ENCODE measurements at regions not wholly inside any gene's neighbourhood (a gene's known extent, or its start where the extent isn't known, plus 50 kb on each side); places are given as distances from the start of the nearest gene placed in this dataset.
A peak's percentile ranks its signal among the peaks of the same experiment; 100 is the strongest.
"Not testable (repeated sequence)": the region's sequence is repeated elsewhere in the genome, so short reads cannot be mapped to it uniquely, and the experiment has no call there.

DNA sequence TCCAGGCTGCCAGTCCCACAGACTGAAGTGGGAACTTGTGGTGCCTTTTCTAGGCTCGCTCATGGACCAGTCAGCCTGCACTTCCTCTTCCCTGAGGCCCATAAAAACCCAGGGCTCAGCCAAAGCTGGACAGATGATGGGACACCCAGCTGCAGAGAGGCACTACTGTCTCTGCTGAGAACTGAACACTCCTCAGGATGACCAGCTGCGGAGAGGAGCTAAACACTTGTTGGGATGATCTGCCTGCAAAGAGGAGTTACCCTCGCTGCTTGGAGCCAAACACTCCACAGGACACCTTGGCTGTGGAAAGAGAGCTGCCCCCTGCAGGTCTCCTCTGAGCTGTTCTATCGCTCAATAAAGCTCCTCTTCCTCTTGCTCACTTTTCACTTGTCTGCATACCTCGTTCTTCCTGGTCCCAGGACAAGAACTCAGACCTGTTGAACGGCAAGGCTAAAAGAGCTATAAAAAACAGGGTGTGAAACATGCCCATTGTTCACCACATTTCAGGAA, 465.5 kb downstream of the GUCY1A2 start:
- TF ChIP-seq, protein P1, sequence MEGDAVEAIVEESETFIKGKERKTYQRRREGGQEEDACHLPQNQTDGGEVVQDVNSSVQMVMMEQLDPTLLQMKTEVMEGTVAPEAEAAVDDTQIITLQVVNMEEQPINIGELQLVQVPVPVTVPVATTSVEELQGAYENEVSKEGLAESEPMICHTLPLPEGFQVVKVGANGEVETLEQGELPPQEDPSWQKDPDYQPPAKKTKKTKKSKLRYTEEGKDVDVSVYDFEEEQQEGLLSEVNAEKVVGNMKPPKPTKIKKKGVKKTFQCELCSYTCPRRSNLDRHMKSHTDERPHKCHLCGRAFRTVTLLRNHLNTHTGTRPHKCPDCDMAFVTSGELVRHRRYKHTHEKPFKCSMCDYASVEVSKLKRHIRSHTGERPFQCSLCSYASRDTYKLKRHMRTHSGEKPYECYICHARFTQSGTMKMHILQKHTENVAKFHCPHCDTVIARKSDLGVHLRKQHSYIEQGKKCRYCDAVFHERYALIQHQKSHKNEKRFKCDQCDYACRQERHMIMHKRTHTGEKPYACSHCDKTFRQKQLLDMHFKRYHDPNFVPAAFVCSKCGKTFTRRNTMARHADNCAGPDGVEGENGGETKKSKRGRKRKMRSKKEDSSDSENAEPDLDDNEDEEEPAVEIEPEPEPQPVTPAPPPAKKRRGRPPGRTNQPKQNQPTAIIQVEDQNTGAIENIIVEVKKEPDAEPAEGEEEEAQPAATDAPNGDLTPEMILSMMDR (conservative IDR thresholded peaks at IDR 0.05; ENCODE audit: low read depth, low read length) = no peak
- CTCF ChIA-PET = no interaction called here
- no TSS peak for BruUV-seq (replicated peaks)
- Histone ChIP-seq H3K4me1 (ENCODE audit: insufficient read depth, low read length, poor library complexity, severe bottlenecking) (no peaks in the 10 kb centered on the region), H3K9me3 (ENCODE audit: low read depth, low read length, poor library complexity, severe bottlenecking) (no peaks in the 10 kb centered on the region), H3K27ac (ENCODE audit: low read depth, low read length, poor library complexity, severe bottlenecking) (no peak overlapping the region), H3K36me3 (ENCODE audit: insufficient read depth, low read length, poor library complexity, severe bottlenecking) (no peaks in the 10 kb centered on the region), H3K4me3 (ENCODE audit: low read depth, low read length, poor library complexity, severe bottlenecking) (no peak overlapping the region), H3K27me3 (replicated peaks; ENCODE audit: insufficient read depth, low read depth, low read length, poor library complexity) (no peaks in the 10 kb centered on the region)
- POLR2A ChIA-PET (ENCODE audit: low non-redundant PET) = no interaction called here
- DNase-seq (ENCODE audit: low spot score) = peak; percentile 10
- intact Hi-C loops (cut with micrococcal nuclease; ENCODE audit: unreplicated experiment) = no loop called here

DNA sequence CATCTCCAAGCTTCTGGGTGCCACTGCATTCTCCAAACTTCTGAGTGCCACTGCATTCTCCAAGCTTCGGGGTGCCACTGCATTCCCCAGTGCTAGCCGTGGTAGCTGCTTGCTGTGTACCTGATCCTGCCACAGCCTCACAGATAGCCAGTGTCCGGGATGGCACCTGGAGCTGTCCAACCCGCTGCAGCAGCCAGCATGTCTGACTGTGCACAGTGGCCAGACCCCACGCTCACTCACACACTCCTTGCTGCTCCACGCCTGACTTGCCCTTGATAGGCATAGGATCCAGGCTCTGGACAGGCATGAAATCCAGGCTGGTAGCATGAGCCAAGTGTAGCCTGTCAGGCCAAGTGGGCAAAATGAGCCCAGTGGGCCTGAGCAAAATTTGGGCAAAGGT, 465.0 kb downstream of the GUCY1A2 start:
- H3K4me1 ChIP-seq (ENCODE audit: insufficient read depth, low read length, poor library complexity, severe bottlenecking) = no peaks in the 10 kb centered on the region
- H3K9me3 ChIP-seq (ENCODE audit: low read depth, low read length, poor library complexity, severe bottlenecking) = no peaks in the 10 kb centered on the region
- TF ChIP-seq, protein P1 (conservative IDR thresholded peaks at IDR 0.05; ENCODE audit: low read depth, low read length) = no peak
- no peak for TF ChIP-seq EZH2 (IDR thresholded peaks at IDR 0.05; ENCODE audit: borderline replicate concordance, low read depth, low read length, poor library complexity, severe bottlenecking)
- no peak overlapping the region for H3K27ac ChIP-seq (ENCODE audit: low read depth, low read length, poor library complexity, severe bottlenecking)
- CTCF ChIA-PET = no interaction called here
- intact Hi-C loops (cut with micrococcal nuclease; ENCODE audit: unreplicated experiment) = no loop called here
- BruUV-seq (replicated peaks) = no TSS peak
- POLR2A ChIA-PET (ENCODE audit: low non-redundant PET) = no interaction called here
- no peaks in the 10 kb centered on the region for H3K36me3 ChIP-seq (ENCODE audit: insufficient read depth, low read length, poor library complexity, severe bottlenecking)
- H3K27me3 ChIP-seq (replicated peaks; ENCODE audit: insufficient read depth, low read depth, low read length, poor library complexity) = no peaks in the 10 kb centered on the region
- DNase-seq (ENCODE audit: low spot score) = no peak
- no peak overlapping the region for H3K4me3 ChIP-seq (ENCODE audit: low read depth, low read length, poor library complexity, severe bottlenecking)

DNA sequence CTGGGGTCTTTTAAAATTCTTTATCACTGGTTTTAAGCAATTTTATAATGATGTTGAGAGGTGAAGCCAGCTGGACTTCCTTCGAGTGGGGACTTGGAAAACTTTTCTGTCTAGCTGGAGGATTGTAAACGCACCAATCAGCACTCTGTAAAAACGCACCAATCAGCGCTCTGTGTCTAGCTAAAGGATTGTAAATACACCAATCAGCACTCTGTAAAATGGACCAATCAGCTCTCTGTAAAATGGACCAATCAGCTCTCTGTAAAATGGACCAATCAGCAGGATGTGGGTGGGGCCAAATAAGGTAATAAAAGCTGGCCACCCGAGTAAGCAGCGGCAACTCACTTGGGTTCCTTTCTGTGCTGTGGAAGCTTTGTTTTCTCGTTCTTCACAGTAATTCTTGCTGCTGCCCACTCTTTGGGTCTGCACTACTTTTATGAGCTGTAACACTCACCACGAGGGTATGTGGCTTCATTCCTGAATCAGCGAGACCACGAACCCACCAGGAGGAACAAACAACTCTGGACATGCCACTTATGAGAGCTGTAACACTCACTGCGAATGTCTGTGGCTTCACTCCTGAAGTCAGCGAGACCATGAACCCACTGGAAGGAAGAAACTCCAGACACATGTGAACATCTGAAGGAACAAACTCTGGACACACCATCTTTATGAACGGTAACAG, 462.6 kb downstream of the GUCY1A2 start:
- BruUV-seq (replicated peaks); H3K4me3 ChIP-seq (ENCODE audit: low read depth, low read length, poor library complexity, severe bottlenecking); DNase-seq (ENCODE audit: low spot score); H3K9me3 ChIP-seq (ENCODE audit: low read depth, low read length, poor library complexity, severe bottlenecking); H3K27me3 ChIP-seq (replicated peaks; ENCODE audit: insufficient read depth, low read depth, low read length, poor library complexity); CTCF ChIA-PET; intact Hi-C loops (cut with micrococcal nuclease; ENCODE audit: unreplicated experiment); POLR2A ChIA-PET (ENCODE audit: low non-redundant PET); H3K4me1 ChIP-seq (ENCODE audit: insufficient read depth, low read length, poor library complexity, severe bottlenecking); H3K27ac ChIP-seq (ENCODE audit: low read depth, low read length, poor library complexity, severe bottlenecking); H3K36me3 ChIP-seq (ENCODE audit: insufficient read depth, low read length, poor library complexity, severe bottlenecking): not testable (repeated sequence)

DNA sequence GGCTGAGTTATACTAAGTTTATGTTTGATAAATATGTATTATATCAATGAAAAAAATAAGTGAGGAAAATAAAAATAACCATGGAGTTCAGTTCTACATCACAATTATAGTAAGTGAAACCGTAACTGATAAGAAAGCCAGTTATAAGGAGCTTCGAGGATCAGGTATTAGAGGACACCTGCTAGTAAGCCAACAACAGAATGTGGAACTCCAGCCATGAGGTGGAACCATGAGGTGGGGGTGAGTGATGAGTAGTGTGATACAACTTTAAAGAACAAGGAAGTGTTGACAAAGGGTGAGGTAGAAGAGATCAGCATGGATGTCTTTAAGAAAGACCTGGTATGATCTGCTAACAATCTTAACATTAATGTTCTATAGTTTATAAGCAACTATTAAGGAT, 452.9 kb downstream of the GUCY1A2 start:
- POLR2A ChIA-PET (ENCODE audit: low non-redundant PET) = no interaction called here
- CTCF ChIA-PET = no interaction called here
- H3K36me3 ChIP-seq (ENCODE audit: insufficient read depth, low read length, poor library complexity, severe bottlenecking) = no peaks in the 10 kb centered on the region

More for the DNA sequence above, 452.9 kb downstream of the GUCY1A2 start:
- intact Hi-C loops (cut with micrococcal nuclease; ENCODE audit: unreplicated experiment) = no loop called here
- Histone ChIP-seq H3K4me3 (ENCODE audit: low read depth, low read length, poor library complexity, severe bottlenecking) (no peak overlapping the region), H3K27ac (ENCODE audit: low read depth, low read length, poor library complexity, severe bottlenecking) (no peak overlapping the region), H3K27me3 (replicated peaks; ENCODE audit: insufficient read depth, low read depth, low read length, poor library complexity) (no peaks in the 10 kb centered on the region), H3K9me3 (ENCODE audit: low read depth, low read length, poor library complexity, severe bottlenecking) (no peaks in the 10 kb centered on the region), H3K4me1 (ENCODE audit: insufficient read depth, low read length, poor library complexity, severe bottlenecking) (no peaks in the 10 kb centered on the region)
- DNase-seq (ENCODE audit: low spot score) = no peak
- no peak for TF ChIP-seq EZH2 (IDR thresholded peaks at IDR 0.05; ENCODE audit: borderline replicate concordance, low read depth, low read length, poor library complexity, severe bottlenecking)
- TF ChIP-seq, protein P1 (conservative IDR thresholded peaks at IDR 0.05; ENCODE audit: low read depth, low read length) = no peak
- no TSS peak for BruUV-seq (replicated peaks)

Data from A673 (cell line).